Hematopoietic multipotent progenitor cell treated with erythropoietin and hydrocortisone succinate and interleukin-3 and kit ligand, for 15 days (in vitro differentiated cells): ENCODE measurements at regions not wholly inside any gene's neighbourhood (a gene's known extent, or its start where the extent isn't known, plus 50 kb on each side); places are given as distances from the start of the nearest gene placed in this dataset.
"Not testable (repeated sequence)": the region's sequence is repeated elsewhere in the genome, so short reads cannot be mapped to it uniquely, and the experiment has no call there.

ENCODE experiments used
- DNase-seq: peaks from one replicate; pipeline ENCODE4 v3.0.0-alpha.2; 2015; ENCODE audit warnings: low spot score

- DNase-seq = no peak
These were observed 66.7 kb upstream of the ATP2B1 start for GRCh38 chr12:89775063-89775985.

GRCh38 chr12:89774645-89775044 is 66.0 kb upstream of the ATP2B1 start:
- DNase-seq = no peak

DNA sequence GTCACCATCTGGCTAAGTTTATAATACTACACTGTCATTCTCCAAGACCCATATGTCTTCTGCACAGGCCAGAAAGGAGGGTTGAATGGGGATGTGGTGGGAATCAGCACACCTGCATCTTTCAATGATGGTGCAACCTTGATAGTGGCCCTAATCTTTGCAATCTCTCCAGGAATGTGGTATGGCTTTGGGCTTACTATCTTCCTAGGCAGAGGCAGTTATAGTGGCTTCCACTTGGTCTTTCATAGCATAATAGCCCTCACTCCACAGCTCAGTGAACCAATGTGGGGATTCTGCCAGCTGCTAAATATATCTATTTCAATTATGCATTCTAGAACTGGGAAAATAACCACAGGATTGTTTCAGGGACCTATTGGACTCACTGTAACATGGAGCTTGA is 61.8 kb upstream of the ATP2B1 start:
- DNase-seq = no peak

- no peak for DNase-seq
These were observed 60.8 kb upstream of the ATP2B1 start for GRCh38 chr12:89769483-89769818.

GRCh38 chr12:89768586-89769482 is 60.2 kb upstream of the ATP2B1 start:
- peak; percentile 3 for DNase-seq

DNA sequence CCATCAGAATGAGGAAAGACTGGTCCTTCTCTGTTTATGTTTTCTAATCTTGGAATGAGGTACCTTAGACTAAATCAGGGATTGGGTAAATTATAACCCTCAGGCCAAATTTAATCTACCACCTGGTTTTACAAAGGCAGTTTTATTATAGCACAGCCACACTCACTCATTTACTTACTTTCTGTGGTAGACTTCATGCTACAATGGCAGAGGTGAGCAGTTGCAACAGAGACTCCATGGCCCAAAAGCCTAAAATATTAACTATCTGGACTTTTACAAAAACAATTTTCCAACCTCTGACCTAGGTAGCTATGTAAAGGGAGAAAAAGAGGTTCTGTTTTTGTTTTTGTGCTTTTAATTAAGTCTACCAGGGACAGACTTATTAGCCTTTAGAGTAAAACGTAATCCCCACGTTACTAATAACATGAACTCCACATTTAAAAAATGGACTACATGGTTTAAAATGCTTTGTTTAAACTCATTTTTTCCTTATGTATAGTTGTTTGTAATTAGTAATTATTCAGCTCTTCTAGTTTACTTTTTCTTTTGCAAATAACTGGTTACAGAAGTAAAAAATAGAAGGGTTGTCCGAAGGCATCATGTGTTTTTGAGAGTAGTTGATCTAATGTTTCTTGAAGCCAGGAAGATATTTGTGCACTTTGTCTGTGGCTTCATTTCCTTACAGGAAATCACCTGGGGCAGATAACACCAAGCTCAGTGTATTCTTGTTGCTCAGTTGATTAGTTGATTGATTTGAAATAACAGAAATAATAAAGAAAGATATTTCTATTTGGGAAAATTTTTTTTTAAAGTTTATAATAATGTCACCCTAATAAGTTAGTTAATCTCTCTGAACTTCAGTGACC is 57.6 kb upstream of the ATP2B1 start:
- no peak for DNase-seq

DNA sequence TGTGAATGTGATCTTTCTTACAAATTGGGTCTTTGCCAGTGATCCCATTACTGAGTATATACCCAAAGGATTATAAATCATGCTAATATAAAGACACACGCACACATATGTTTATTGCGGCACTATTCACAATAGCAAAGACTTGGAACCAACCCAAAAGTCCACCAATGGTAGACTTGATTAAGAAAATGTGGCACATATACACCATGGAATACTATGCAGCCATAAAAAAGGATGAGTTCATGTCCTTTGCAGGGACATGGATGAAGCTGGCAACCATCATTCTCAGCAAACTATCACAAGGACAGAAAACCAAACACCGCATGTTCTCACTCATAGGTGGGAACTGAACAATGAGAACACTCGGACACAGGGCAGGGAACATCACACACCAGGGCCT is 55.5 kb upstream of the ATP2B1 start:
- DNase-seq = not testable (repeated sequence)

DNA sequence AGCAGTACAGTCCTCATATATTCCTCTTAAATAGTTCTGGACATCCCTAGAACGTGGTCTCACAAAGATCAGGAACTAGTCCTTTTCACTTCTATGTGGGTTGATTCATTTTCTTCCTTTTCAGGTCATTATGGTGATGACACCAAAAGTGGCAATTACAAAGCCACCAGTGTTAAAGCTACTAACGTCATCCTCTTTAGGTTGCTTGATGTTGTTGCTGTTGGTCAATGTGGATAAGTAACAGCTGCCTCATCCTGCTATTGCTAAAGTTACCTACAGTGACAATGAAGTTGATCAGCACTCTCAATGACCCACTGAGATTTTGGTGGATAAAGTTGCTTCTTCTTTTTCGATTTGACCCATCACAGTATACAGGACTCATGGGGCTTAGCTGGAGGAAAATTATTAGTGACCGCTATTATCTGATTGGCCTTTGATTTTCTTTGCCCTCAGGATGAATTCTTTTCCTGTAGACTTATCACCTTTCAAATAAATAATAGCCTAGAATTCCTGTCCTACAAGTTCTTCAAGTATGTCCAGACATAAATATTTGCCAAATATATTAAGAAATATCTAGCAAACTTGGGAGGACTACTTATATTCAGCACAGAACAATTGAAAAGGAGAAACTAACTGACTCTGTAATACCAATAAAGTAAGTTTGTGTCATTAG is 54.0 kb upstream of the ATP2B1 start:
- no peak for DNase-seq

DNA sequence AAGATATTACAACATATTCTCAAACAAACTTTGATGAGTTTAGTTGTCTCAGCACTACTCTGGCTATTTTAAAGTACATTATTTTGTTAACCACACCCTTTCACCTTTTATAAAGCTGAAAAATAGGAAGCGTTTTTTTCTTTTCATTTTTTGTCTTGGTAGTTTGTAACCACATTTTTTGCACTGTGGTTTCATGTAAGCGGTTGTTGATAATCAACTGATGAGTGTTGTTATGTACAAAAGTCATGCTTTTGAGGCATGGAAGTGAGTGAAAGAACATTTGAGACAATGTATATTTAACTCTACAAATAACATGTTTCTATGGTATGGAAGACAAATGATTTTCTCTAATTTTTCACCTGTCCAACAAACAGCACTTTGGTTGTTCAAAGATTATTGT is 52.1 kb upstream of the ATP2B1 start:
- no peak for DNase-seq
